ENCODE measurements at regions not wholly inside any gene's neighbourhood (a gene's known extent, or its start where the extent isn't known, plus 50 kb on each side); places are given as distances from the start of the nearest gene placed in this dataset.

DNA sequence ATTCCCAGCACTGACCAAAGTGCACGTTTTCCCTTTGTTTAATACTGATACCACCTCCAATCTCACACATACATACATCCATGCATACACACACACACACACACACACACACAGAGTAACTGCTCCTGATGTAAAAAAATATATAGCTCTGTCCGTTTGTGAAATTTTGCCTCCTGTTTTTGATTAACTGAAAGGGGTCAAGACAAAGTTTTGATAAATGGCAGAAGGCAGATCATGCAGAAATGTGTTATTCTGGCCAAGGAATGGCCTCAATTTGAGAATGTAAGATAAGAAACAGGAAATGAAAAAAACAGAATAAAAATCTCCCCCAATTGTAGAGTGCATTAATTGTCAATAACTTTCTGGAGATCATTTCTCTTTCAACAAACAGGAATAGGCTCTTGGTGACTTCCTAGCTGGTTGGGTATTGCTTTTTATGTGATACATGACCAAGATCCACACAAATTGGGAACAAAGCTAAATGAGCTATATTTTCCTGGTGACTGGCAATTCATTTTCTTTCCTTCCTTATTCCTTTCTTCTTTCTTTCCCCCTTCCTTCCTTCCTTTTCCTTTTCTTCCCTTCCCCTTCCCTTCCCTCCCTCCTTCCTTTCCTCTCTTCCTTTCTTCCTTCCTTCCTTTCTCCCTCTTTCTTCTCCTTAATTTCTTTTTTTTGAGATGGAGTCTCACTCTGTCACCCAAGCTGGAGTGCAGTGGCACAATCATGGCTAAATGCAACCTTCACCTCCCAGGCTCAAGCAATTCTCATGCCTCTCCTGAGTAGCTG is 88.9 kb upstream of the PMAIP1 start:
- TF ChIP-seq, protein P1, sequence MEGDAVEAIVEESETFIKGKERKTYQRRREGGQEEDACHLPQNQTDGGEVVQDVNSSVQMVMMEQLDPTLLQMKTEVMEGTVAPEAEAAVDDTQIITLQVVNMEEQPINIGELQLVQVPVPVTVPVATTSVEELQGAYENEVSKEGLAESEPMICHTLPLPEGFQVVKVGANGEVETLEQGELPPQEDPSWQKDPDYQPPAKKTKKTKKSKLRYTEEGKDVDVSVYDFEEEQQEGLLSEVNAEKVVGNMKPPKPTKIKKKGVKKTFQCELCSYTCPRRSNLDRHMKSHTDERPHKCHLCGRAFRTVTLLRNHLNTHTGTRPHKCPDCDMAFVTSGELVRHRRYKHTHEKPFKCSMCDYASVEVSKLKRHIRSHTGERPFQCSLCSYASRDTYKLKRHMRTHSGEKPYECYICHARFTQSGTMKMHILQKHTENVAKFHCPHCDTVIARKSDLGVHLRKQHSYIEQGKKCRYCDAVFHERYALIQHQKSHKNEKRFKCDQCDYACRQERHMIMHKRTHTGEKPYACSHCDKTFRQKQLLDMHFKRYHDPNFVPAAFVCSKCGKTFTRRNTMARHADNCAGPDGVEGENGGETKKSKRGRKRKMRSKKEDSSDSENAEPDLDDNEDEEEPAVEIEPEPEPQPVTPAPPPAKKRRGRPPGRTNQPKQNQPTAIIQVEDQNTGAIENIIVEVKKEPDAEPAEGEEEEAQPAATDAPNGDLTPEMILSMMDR (IDR thresholded peaks at IDR 0.05; ENCODE audit: low read depth, low read length) = no peak
- no peak for TF ChIP-seq MAX (IDR thresholded peaks at IDR 0.05; ENCODE audit: low read depth, low read length)
- no peak for TF ChIP-seq MYC (IDR thresholded peaks at IDR 0.05; ENCODE audit: low read depth, low read length)
- TF ChIP-seq POLR2A (IDR thresholded peaks at IDR 0.05; ENCODE audit: extremely low read depth, insufficient read length) = no peak
- no peak overlapping the region for H3K4me3 ChIP-seq (ENCODE audit: low read depth, low read length)
- no peak for DNase-seq (ENCODE audit: low read depth)

DNA sequence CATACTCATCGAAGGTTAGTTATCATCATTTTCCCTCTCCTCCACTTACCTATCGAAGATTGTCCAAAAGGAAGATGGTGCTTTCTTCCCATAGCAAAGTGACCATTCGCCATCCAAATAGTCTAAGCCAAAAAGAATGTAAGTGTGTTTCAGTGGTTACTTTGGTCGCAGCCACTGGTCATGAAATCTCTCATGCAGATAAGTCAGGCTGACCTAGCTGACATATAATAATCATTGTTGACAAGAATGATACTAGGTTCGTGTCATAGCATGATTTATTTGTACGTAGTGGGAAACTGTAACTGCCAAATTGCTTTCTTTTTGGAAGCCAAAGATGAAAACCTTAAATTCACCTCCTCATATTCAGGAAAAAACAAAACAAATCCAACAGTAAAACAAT is 89.6 kb upstream of the PMAIP1 start:
- TF ChIP-seq, protein P1 (IDR thresholded peaks at IDR 0.05; ENCODE audit: low read depth, low read length) = no peak
- no peak for TF ChIP-seq MYC (IDR thresholded peaks at IDR 0.05; ENCODE audit: low read depth, low read length)
- no peak for TF ChIP-seq POLR2A (IDR thresholded peaks at IDR 0.05; ENCODE audit: extremely low read depth, insufficient read length)
- H3K4me3 ChIP-seq (ENCODE audit: low read depth, low read length) = no peak overlapping the region
- no peak for DNase-seq (ENCODE audit: low read depth)

- no peak overlapping the region for H3K4me3 ChIP-seq (ENCODE audit: low read depth, low read length)
- no peak for DNase-seq (ENCODE audit: low read depth)
- TF ChIP-seq, protein P1 (IDR thresholded peaks at IDR 0.05; ENCODE audit: low read depth, low read length) = no peak
- TF ChIP-seq MAX (IDR thresholded peaks at IDR 0.05; ENCODE audit: low read depth, low read length) = no peak
- TF ChIP-seq MYC (IDR thresholded peaks at IDR 0.05; ENCODE audit: low read depth, low read length) = no peak
- no peak for TF ChIP-seq POLR2A (IDR thresholded peaks at IDR 0.05; ENCODE audit: extremely low read depth, insufficient read length)
Observed at GRCh38 chr18:59802031-59802430, 97.8 kb upstream of the PMAIP1 start.

GRCh38 chr18:59801576-59801975 is 98.2 kb upstream of the PMAIP1 start:
- no peak for DNase-seq (ENCODE audit: low read depth)
- TF ChIP-seq MYC (IDR thresholded peaks at IDR 0.05; ENCODE audit: low read depth, low read length) (no peak), POLR2A (IDR thresholded peaks at IDR 0.05; ENCODE audit: extremely low read depth, insufficient read length) (no peak), MAX (IDR thresholded peaks at IDR 0.05; ENCODE audit: low read depth, low read length) (no peak)
- TF ChIP-seq, protein P1 (IDR thresholded peaks at IDR 0.05; ENCODE audit: low read depth, low read length) = no peak

DNA sequence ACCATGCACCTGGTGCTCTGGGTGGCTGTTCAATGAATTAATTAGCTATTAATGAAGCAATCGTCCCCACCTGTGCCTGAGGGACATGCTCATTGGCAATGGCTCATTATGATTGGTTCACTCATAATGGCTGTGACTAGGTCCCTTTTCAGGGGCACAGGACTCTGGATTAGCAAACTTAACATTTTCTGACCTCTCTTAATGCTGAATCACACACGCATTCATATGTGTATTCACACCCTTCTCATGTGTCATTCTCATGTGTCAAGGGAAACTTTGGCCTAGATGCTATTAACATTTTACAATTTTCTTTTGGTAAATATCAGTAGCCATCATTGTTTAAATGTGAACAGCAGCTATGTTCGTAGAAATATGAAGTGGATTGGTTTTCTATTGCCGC is 98.9 kb upstream of the PMAIP1 start:
- no peak overlapping the region for H3K4me3 ChIP-seq (ENCODE audit: low read depth, low read length)
- TF ChIP-seq POLR2A (IDR thresholded peaks at IDR 0.05; ENCODE audit: extremely low read depth, insufficient read length) (no peak), MAX (IDR thresholded peaks at IDR 0.05; ENCODE audit: low read depth, low read length) (no peak), MYC (IDR thresholded peaks at IDR 0.05; ENCODE audit: low read depth, low read length) (no peak)
- TF ChIP-seq, protein P1 (IDR thresholded peaks at IDR 0.05; ENCODE audit: low read depth, low read length) = no peak
- DNase-seq (ENCODE audit: low read depth) = no peak

More at GRCh38 chr18:59801576-59801975, 98.2 kb upstream of the PMAIP1 start:
- H3K4me3 ChIP-seq (ENCODE audit: low read depth, low read length) = no peak overlapping the region

Measured in NB4 (cell line).